ENCODE measurements at regions not wholly inside any gene's neighbourhood (a gene's known extent, or its start where the extent isn't known, plus 50 kb on each side); places are given as distances from the start of the nearest gene placed in this dataset.
"Not testable (repeated sequence)": the region's sequence is repeated elsewhere in the genome, so short reads cannot be mapped to it uniquely, and the experiment has no call there.

GRCh38 chr2:58752507-58752906 is 511.4 kb upstream of the FANCL start:
- not testable (repeated sequence) for H3K9me3 ChIP-seq (replicated peaks; ENCODE audit: low read length); H3K9ac ChIP-seq (ENCODE audit: low read depth, low read length); H3K27me3 ChIP-seq (ENCODE audit: control insufficient read depth, insufficient read depth, low read length); H3K4me2 ChIP-seq (ENCODE audit: low read length); H3K4me3 ChIP-seq (ENCODE audit: low read length); H3K4me1 ChIP-seq (ENCODE audit: control insufficient read depth, insufficient read depth, low read length); H3K36me3 ChIP-seq (ENCODE audit: insufficient read depth, low read length)

- not testable (repeated sequence) for H3K4me2 ChIP-seq (ENCODE audit: low read length); H3K27me3 ChIP-seq (ENCODE audit: control insufficient read depth, insufficient read depth, low read length); H3K4me1 ChIP-seq (ENCODE audit: control insufficient read depth, insufficient read depth, low read length); H3K4me3 ChIP-seq (ENCODE audit: low read length); H3K36me3 ChIP-seq (ENCODE audit: insufficient read depth, low read length); H3K9me3 ChIP-seq (replicated peaks; ENCODE audit: low read length); H3K9ac ChIP-seq (ENCODE audit: low read depth, low read length)
Measured at GRCh38 chr2:58751676-58752075, 510.6 kb upstream of the FANCL start.

DNA sequence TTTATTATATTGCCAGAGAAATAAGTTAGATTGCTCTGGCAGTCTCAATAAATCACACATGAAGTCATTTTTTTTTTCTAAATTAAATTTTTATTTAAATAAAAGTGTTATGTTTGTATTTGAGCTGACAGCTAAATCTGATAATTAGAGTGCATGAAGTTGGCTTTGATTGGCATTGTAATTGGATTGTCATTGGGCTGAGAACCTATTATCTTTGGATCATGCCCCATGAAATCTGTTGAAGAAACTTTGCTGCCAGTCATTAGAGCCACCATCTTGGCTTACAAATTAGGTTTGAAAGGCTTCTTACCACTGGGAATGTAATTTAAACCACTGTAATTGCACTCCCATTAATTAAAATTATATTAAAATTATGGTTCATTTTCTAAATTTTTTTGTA is 507.9 kb upstream of the FANCL start:
- Histone ChIP-seq H3K9me3 (replicated peaks; ENCODE audit: low read length) (no peaks in the 10 kb centered on the region), H3K4me3 (ENCODE audit: low read length) (no peak overlapping the region), H3K9ac (ENCODE audit: low read depth, low read length) (no peak overlapping the region), H3K4me1 (ENCODE audit: control insufficient read depth, insufficient read depth, low read length) (no peaks in the 10 kb centered on the region), H3K27me3 (ENCODE audit: control insufficient read depth, insufficient read depth, low read length) (no peaks in the 10 kb centered on the region), H3K36me3 (ENCODE audit: insufficient read depth, low read length) (no peaks in the 10 kb centered on the region), H3K4me2 (ENCODE audit: low read length) (no peak overlapping the region)

DNA sequence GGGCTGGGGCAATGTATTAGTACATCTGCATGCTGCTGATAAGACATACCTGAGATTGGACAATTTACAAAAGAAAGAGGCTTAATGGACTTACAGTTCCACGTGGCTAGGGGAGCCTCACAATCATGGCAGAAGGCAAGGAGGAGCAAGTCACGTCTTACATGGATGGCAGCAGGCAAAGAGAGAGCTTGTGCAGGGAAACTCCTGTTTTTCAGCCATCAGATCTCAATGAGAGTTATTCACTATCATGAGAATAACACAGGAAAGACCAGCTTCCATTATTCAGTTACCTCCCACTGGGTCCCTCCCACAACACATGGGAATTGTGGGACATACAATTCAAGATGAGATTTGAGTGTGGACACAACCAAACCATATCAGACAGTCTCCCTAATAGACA is 504.2 kb upstream of the FANCL start:
- not testable (repeated sequence) for H3K4me2 ChIP-seq (ENCODE audit: low read length); H3K36me3 ChIP-seq (ENCODE audit: insufficient read depth, low read length); H3K4me1 ChIP-seq (ENCODE audit: control insufficient read depth, insufficient read depth, low read length); H3K9ac ChIP-seq (ENCODE audit: low read depth, low read length); H3K27me3 ChIP-seq (ENCODE audit: control insufficient read depth, insufficient read depth, low read length); H3K4me3 ChIP-seq (ENCODE audit: low read length); H3K9me3 ChIP-seq (replicated peaks; ENCODE audit: low read length)

GRCh38 chr2:58740426-58740825 is 499.3 kb upstream of the FANCL start:
- Histone ChIP-seq H3K4me2 (ENCODE audit: low read length) (no peak overlapping the region), H3K4me3 (ENCODE audit: low read length) (no peak overlapping the region), H3K36me3 (ENCODE audit: insufficient read depth, low read length) (no peaks in the 10 kb centered on the region), H3K4me1 (ENCODE audit: control insufficient read depth, insufficient read depth, low read length) (no peaks in the 10 kb centered on the region), H3K9me3 (replicated peaks; ENCODE audit: low read length) (no peaks in the 10 kb centered on the region), H3K27me3 (ENCODE audit: control insufficient read depth, insufficient read depth, low read length) (peaks cover 7% of the 10 kb centered on the region), H3K9ac (ENCODE audit: low read depth, low read length) (no peak overlapping the region)

DNA sequence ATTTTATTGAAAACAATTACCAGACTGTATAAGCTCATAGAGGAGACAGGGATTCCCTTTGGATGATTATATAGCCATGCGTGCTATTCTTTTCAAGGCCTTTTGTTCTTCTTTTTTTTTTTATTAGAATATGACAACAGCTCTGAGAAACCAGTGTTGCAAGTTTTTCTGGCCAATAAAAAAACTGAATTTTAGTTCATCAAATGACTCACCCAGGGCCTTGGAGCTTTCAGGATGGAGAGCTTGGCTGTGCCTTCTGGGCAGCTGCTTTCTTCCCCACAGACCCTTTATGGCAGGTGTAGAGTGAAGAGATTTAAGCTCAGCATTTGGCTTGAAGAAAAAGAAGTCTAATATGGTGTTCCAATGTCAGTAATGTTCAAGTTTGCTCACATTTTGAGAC is 497.9 kb upstream of the FANCL start:
- Histone ChIP-seq H3K4me3 (ENCODE audit: low read length) (no peak overlapping the region), H3K9ac (ENCODE audit: low read depth, low read length) (no peak overlapping the region), H3K4me2 (ENCODE audit: low read length) (no peak overlapping the region), H3K4me1 (ENCODE audit: control insufficient read depth, insufficient read depth, low read length) (no peaks in the 10 kb centered on the region), H3K27me3 (ENCODE audit: control insufficient read depth, insufficient read depth, low read length) (peaks cover 10% of the 10 kb centered on the region), H3K9me3 (replicated peaks; ENCODE audit: low read length) (no peaks in the 10 kb centered on the region), H3K36me3 (ENCODE audit: insufficient read depth, low read length) (no peaks in the 10 kb centered on the region)

GRCh38 chr2:58734365-58734764 is 493.2 kb upstream of the FANCL start:
- no peak overlapping the region for H3K9ac ChIP-seq (ENCODE audit: low read depth, low read length)
- H3K4me1 ChIP-seq (ENCODE audit: control insufficient read depth, insufficient read depth, low read length): no peaks in the 10 kb centered on the region
- H3K27me3 ChIP-seq (ENCODE audit: control insufficient read depth, insufficient read depth, low read length): peaks cover 17% of the 10 kb centered on the region
- H3K4me3 ChIP-seq (ENCODE audit: low read length): no peak overlapping the region
- no peak overlapping the region for H3K4me2 ChIP-seq (ENCODE audit: low read length)
- H3K36me3 ChIP-seq (ENCODE audit: insufficient read depth, low read length): no peaks in the 10 kb centered on the region
- H3K9me3 ChIP-seq (replicated peaks; ENCODE audit: low read length): no peaks in the 10 kb centered on the region

GRCh38 chr2:58732999-58733398 is 491.9 kb upstream of the FANCL start:
- H3K9ac ChIP-seq (ENCODE audit: low read depth, low read length): no peak overlapping the region
- H3K27me3 ChIP-seq (ENCODE audit: control insufficient read depth, insufficient read depth, low read length): peaks cover 12% of the 10 kb centered on the region
- no peaks in the 10 kb centered on the region for H3K9me3 ChIP-seq (replicated peaks; ENCODE audit: low read length)
- no peak overlapping the region for H3K4me2 ChIP-seq (ENCODE audit: low read length)
- no peak overlapping the region for H3K4me3 ChIP-seq (ENCODE audit: low read length)
- no peaks in the 10 kb centered on the region for H3K4me1 ChIP-seq (ENCODE audit: control insufficient read depth, insufficient read depth, low read length)
- no peaks in the 10 kb centered on the region for H3K36me3 ChIP-seq (ENCODE audit: insufficient read depth, low read length)

- Histone ChIP-seq H3K27me3 (ENCODE audit: control insufficient read depth, insufficient read depth, low read length) (peaks cover 18% of the 10 kb centered on the region), H3K9me3 (replicated peaks; ENCODE audit: low read length) (no peaks in the 10 kb centered on the region), H3K4me1 (ENCODE audit: control insufficient read depth, insufficient read depth, low read length) (no peaks in the 10 kb centered on the region), H3K4me3 (ENCODE audit: low read length) (no peak overlapping the region), H3K36me3 (ENCODE audit: insufficient read depth, low read length) (no peaks in the 10 kb centered on the region), H3K4me2 (ENCODE audit: low read length) (no peak overlapping the region), H3K9ac (ENCODE audit: low read depth, low read length) (no peak overlapping the region)
Measured at GRCh38 chr2:58731488-58731869, 490.4 kb upstream of the FANCL start.

DNA sequence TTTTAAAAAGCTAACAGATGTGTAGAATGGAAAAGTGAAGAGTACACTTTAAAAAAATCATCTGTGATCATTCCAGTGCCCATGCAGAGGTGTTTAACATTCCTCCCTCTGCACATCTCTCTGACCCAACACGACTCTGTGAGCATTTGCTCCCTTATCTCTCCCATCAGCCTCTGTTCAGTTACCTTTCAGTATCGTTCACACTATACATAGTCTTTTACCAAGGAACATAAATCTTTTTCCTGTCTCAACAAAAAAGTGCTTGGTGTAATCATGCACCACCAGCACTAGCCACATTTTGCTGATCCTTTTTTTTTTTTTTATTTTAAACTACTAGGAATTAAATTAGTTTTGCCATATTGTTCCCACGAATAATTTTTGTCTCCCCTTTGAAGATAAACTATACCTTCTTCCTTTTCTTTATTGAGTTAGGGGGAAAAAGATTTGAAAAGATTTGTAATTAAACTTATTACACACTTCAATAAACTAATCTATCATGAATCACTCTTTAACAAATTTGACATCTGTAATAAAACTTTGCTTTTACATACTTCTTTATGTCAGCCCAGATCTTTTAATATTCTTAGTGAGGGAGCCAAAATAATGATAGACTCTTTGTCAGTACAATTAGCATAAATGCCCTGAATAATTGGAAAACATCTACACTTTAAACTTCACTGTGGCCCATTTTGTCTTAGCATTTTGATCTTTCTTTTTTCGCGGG is 489.8 kb upstream of the FANCL start:
- Histone ChIP-seq H3K4me1 (ENCODE audit: control insufficient read depth, insufficient read depth, low read length) (no peaks in the 10 kb centered on the region), H3K9me3 (replicated peaks; ENCODE audit: low read length) (no peaks in the 10 kb centered on the region), H3K4me2 (ENCODE audit: low read length) (no peak overlapping the region), H3K9ac (ENCODE audit: low read depth, low read length) (no peak overlapping the region), H3K36me3 (ENCODE audit: insufficient read depth, low read length) (no peaks in the 10 kb centered on the region), H3K27me3 (ENCODE audit: control insufficient read depth, insufficient read depth, low read length) (peaks cover 18% of the 10 kb centered on the region), H3K4me3 (ENCODE audit: low read length) (no peak overlapping the region)

DNA sequence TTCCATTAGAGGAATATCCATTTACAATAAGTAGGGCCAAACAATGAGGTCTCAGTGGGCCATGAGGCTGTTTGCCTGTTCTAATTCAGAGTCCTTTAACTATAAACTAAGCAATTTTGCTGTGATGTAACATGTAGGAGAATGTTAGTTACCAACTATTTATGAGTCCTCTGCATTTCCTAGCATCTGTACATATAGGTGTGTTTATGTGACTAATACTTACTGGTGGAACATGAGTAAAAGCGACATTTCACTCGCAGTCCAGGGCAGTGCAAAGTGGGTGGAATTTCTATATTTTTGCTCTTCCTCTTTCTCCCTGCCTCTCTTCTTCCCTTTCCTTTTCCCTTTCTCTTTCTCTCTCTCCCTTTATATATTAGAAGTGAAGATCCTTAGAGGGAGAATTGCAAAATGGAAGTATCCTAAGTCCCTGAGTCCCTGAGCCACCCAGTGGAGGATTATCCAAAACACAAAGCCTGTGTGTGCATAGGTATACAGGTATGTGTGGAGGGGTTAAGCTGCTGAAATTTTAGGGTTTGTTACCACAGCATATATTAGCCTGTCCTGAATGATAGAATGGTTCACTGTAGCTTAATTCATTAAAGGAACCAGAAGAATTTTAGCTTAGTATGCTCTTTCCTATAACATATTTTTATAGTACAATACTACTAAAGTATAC is 487.0 kb upstream of the FANCL start:
- no peak overlapping the region for H3K4me3 ChIP-seq (ENCODE audit: low read length)
- H3K4me2 ChIP-seq (ENCODE audit: low read length): no peak overlapping the region
- H3K9ac ChIP-seq (ENCODE audit: low read depth, low read length): no peak overlapping the region
- H3K36me3 ChIP-seq (ENCODE audit: insufficient read depth, low read length): no peaks in the 10 kb centered on the region
- H3K4me1 ChIP-seq (ENCODE audit: control insufficient read depth, insufficient read depth, low read length): no peaks in the 10 kb centered on the region
- no peaks in the 10 kb centered on the region for H3K9me3 ChIP-seq (replicated peaks; ENCODE audit: low read length)
- peaks cover 14% of the 10 kb centered on the region for H3K27me3 ChIP-seq (ENCODE audit: control insufficient read depth, insufficient read depth, low read length)

DNA sequence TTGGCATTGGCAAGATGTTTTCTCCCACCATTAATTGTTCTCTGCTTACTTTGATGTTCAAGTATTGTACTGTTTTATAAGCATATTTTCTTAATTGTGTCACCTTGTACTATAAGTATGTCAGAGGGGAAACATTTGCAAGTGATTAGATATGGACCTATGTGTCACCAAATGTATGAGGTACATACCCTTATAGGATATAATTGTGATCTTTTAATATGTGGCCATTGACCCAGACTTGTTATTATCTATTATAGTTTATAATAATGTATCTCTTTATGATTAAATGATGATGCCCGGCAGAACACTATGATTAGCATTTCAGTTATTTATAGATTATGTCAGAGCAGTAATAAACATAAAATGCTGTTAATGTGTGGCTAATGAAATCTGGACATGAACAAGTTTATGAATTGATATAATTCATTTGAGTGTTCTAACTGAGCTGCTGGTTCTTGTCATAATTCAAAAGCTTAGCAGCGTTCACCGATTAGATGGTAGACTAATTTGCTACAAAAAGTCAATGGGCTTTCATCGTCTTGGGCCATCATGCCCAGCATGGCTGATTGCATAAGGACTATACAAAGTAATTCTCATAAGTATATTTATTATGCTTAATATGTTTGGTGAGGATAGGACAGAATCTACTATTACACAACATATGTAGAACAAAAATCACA is 480.9 kb upstream of the FANCL start:
- Histone ChIP-seq H3K27me3 (ENCODE audit: control insufficient read depth, insufficient read depth, low read length) (no peaks in the 10 kb centered on the region), H3K36me3 (ENCODE audit: insufficient read depth, low read length) (no peaks in the 10 kb centered on the region), H3K9ac (ENCODE audit: low read depth, low read length) (no peak overlapping the region), H3K9me3 (replicated peaks; ENCODE audit: low read length) (no peaks in the 10 kb centered on the region), H3K4me3 (ENCODE audit: low read length) (no peak overlapping the region), H3K4me2 (ENCODE audit: low read length) (no peak overlapping the region), H3K4me1 (ENCODE audit: control insufficient read depth, insufficient read depth, low read length) (no peaks in the 10 kb centered on the region)

All from skeletal muscle satellite cell (primary cell).